ENCODE measurements at regions not wholly inside any gene's neighbourhood (a gene's known extent, or its start where the extent isn't known, plus 50 kb on each side); places are given as distances from the start of the nearest gene placed in this dataset.

DNA sequence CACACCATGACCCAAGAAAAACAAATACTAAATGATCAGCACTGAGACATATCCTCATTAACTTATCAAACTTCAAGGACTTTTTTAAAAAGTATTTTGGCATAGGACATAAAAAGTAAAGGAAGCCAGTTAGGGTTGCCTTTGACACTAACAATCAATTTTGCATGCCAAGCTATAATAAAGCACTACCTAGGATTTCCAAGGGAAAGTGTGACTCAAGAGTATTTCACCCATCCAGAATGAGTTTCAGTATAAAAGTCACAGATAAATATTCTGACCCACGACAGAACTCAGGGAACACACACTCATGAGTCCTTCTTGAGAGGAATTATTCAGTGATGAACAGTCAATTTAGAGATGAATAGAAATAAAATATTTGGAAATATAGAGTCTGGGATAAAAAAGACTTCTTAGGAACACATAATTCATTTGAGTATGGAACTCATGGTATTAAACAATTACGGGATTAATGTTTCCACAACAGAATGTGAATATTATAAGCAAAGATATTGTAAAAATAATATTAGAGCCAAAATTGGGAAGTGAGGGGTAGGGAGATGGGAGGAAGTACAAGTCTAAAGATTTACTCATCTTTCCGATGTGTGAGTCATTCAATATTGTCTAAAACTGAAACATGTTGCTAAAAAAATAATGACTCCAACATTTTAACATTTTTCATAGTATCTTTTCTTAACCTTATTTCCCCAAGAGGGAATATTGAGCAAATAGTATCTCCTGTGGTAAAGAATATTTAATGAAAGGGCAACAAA, 143.5 kb upstream of the LNX1 start:
- TF ChIP-seq CTCF (conservative IDR thresholded peaks at IDR 0.05; ENCODE audit: low read depth, low read length): no peak
- no peak for TF ChIP-seq EZH2 (IDR thresholded peaks at IDR 0.05; ENCODE audit: borderline replicate concordance, low read depth, low read length, poor library complexity, severe bottlenecking)
